ENCODE measurements at regions not wholly inside any gene's neighbourhood (a gene's known extent, or its start where the extent isn't known, plus 50 kb on each side); places are given as distances from the start of the nearest gene placed in this dataset.

DNA sequence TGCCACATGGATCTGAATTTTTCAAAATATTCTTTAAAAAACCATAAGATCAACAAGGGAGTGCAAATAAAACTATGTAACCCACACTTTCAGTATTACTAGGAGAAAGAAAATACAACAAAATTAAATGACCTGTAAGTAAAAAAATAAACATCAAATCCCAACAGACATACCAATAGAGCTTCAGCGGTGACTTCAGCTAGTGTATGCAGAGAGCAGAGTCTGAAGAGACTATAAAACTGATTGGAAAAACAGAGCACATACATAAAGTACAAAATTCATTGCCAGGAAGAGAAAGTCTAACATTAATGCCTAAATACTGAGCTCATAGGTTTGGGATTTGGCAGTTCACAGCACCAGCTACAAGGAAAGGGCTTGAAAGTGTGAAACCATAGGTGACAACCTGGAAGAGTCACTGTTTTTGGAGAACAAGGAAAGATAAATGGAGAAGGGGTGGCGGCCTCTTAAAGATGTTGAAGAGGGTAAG, 291.1 kb downstream of the LMO7 start:
- TF ChIP-seq, protein P1, sequence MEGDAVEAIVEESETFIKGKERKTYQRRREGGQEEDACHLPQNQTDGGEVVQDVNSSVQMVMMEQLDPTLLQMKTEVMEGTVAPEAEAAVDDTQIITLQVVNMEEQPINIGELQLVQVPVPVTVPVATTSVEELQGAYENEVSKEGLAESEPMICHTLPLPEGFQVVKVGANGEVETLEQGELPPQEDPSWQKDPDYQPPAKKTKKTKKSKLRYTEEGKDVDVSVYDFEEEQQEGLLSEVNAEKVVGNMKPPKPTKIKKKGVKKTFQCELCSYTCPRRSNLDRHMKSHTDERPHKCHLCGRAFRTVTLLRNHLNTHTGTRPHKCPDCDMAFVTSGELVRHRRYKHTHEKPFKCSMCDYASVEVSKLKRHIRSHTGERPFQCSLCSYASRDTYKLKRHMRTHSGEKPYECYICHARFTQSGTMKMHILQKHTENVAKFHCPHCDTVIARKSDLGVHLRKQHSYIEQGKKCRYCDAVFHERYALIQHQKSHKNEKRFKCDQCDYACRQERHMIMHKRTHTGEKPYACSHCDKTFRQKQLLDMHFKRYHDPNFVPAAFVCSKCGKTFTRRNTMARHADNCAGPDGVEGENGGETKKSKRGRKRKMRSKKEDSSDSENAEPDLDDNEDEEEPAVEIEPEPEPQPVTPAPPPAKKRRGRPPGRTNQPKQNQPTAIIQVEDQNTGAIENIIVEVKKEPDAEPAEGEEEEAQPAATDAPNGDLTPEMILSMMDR (optimal IDR thresholded peaks at IDR 0.05 in 1 of 3, IDR thresholded peaks at IDR 0.05 in 1 of 3, conservative IDR thresholded peaks at IDR 0.05 in 1 of 3; ENCODE audit: extremely low read depth in 1 of 3, insufficient read depth in 2 of 3, low read length in 3 of 3): no peak
- TF ChIP-seq EZH2 (IDR thresholded peaks at IDR 0.05; ENCODE audit: low read length): no peak
